GM11168 (cell line): ENCODE measurements at regions not wholly inside any gene's neighbourhood (a gene's known extent, or its start where the extent isn't known, plus 50 kb on each side); places are given as distances from the start of the nearest gene placed in this dataset.

Experiments
- in situ Hi-C: fragments of 300-500 bp; cut with MboI; formaldehyde crosslinking; loops from one replicate; pipeline ENCODE4 v1.12.0; 2022; ENCODE audit warnings: low sequenced_read_pairs; ENCODE audit not compliant: unreplicated experiment

GRCh38 chr18:56196495-56197225 is 441.7 kb downstream of the TXNL1 start:
- in situ Hi-C loops = no loop called here

GRCh38 chr18:56191334-56191733 is 447.1 kb downstream of the TXNL1 start:
- in situ Hi-C loops = no loop called here

GRCh38 chr18:56189615-56190014 is 448.8 kb downstream of the TXNL1 start:
- in situ Hi-C loops = no loop called here

- in situ Hi-C loops = no loop called here
These were observed 449.7 kb downstream of the TXNL1 start for GRCh38 chr18:56188529-56189275.

GRCh38 chr18:56186319-56186718 is 452.1 kb downstream of the TXNL1 start:
- in situ Hi-C loops = no loop called here

- in situ Hi-C loops = no loop called here
These were observed 453.3 kb downstream of the TXNL1 start for GRCh38 chr18:56185126-56185525.

- in situ Hi-C loops = no loop called here
These were observed 461.6 kb downstream of the TXNL1 start for GRCh38 chr18:56176751-56177150.

- in situ Hi-C loops = no loop called here
These were observed 462.9 kb downstream of the TXNL1 start for GRCh38 chr18:56175330-56176001.

GRCh38 chr18:56173542-56174220 is 464.7 kb downstream of the TXNL1 start:
- in situ Hi-C loops = no loop called here

- in situ Hi-C loops = no loop called here
These were observed 465.9 kb downstream of the TXNL1 start for GRCh38 chr18:56172527-56172926.

GRCh38 chr18:56171848-56172247 is 466.5 kb downstream of the TXNL1 start:
- in situ Hi-C loops = no loop called here

- in situ Hi-C loops = no loop called here
These were observed 470.2 kb downstream of the TXNL1 start for GRCh38 chr18:56168049-56168781.

- in situ Hi-C loops = no loop called here
These were observed 471.0 kb downstream of the TXNL1 start for GRCh38 chr18:56167366-56167765.

GRCh38 chr18:56166914-56167313 is 471.5 kb downstream of the TXNL1 start:
- in situ Hi-C loops = no loop called here

GRCh38 chr18:56165601-56166355 is 472.6 kb downstream of the TXNL1 start:
- in situ Hi-C loops = no loop called here

GRCh38 chr18:56162311-56163265 is 475.8 kb downstream of the TXNL1 start:
- in situ Hi-C loops = no loop called here

GRCh38 chr18:56161566-56162260 is 476.7 kb downstream of the TXNL1 start:
- in situ Hi-C loops = no loop called here

- in situ Hi-C loops = no loop called here
These were observed 479.7 kb downstream of the TXNL1 start for GRCh38 chr18:56158676-56159075.
